Sigmoid colon (tissue), 4 donors: ENCODE measurements at regions not wholly inside any gene's neighbourhood (a gene's known extent, or its start where the extent isn't known, plus 50 kb on each side); places are given as distances from the start of the nearest gene placed in this dataset.

Experiments
- EP300 ChIP-seq, 4 donors: sonication (generic); formaldehyde crosslinking; IDR thresholded peaks; one replicate each; pipeline ENCODE4 v1.6.1; 2017; ENCODE audit warnings: antibody characterized with exemption in 4 of 4
- POLR2A ChIP-seq, 2 donors: fragments of 450-650 bp; IDR thresholded peaks; one replicate each; pipeline ENCODE4 v1.6.1; 2016; ENCODE audit warnings: antibody characterized with exemption in 2 of 2, mild to moderate bottlenecking in 2 of 2, moderate library complexity in 2 of 2
- TF ChIP-seq, protein P1 (sequence below), 4 experiments: fragments of 450-650 bp in 3 of 4; fragments of 200-600 bp in 1 of 4; IDR thresholded peaks; one replicate each; pipeline ENCODE4 v1.5.1; 2016 to 2019; ENCODE audit warnings: antibody characterized with exemption in 4 of 4, mild to moderate bottlenecking in 3 of 4, moderate library complexity in 2 of 4

DNA sequence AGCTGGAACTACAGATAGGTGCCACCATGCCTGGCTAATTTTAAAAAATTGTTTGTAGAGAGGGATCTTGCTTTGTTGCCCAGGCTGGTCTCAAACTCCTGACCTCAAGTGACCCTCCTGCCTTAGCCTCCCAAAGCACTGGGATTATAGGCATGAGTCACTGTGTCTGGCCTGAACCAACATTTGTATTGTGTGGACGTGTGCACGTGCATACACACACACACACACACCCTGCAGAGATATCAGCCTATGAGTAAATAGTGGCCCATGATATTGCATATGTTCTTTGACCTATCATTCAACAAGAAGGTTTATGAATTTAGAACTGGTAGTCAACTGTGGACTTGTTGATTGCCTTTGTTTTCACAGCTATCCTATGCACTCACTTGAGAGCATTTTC is 161.6 kb downstream of the BAMBI start:
- TF ChIP-seq EP300 (IDR thresholded peaks at IDR 0.05) = no peak
- TF ChIP-seq, protein P1, sequence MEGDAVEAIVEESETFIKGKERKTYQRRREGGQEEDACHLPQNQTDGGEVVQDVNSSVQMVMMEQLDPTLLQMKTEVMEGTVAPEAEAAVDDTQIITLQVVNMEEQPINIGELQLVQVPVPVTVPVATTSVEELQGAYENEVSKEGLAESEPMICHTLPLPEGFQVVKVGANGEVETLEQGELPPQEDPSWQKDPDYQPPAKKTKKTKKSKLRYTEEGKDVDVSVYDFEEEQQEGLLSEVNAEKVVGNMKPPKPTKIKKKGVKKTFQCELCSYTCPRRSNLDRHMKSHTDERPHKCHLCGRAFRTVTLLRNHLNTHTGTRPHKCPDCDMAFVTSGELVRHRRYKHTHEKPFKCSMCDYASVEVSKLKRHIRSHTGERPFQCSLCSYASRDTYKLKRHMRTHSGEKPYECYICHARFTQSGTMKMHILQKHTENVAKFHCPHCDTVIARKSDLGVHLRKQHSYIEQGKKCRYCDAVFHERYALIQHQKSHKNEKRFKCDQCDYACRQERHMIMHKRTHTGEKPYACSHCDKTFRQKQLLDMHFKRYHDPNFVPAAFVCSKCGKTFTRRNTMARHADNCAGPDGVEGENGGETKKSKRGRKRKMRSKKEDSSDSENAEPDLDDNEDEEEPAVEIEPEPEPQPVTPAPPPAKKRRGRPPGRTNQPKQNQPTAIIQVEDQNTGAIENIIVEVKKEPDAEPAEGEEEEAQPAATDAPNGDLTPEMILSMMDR (IDR thresholded peaks at IDR 0.05) = no peak
- TF ChIP-seq POLR2A (IDR thresholded peaks at IDR 0.05) = no peak
